ENCODE measurements at regions not wholly inside any gene's neighbourhood (a gene's known extent, or its start where the extent isn't known, plus 50 kb on each side); places are given as distances from the start of the nearest gene placed in this dataset.

- 29 to 82% (median 74%) methylated on average over 2 of the region's 2 CpGs for WGBS, 3 donors
- H3K27ac ChIP-seq (ENCODE audit: low read depth, low read length) = no peak overlapping the region
Measured at GRCh38 chr12:75589801-75590200, 78.4 kb upstream of the KRR1 start.

DNA sequence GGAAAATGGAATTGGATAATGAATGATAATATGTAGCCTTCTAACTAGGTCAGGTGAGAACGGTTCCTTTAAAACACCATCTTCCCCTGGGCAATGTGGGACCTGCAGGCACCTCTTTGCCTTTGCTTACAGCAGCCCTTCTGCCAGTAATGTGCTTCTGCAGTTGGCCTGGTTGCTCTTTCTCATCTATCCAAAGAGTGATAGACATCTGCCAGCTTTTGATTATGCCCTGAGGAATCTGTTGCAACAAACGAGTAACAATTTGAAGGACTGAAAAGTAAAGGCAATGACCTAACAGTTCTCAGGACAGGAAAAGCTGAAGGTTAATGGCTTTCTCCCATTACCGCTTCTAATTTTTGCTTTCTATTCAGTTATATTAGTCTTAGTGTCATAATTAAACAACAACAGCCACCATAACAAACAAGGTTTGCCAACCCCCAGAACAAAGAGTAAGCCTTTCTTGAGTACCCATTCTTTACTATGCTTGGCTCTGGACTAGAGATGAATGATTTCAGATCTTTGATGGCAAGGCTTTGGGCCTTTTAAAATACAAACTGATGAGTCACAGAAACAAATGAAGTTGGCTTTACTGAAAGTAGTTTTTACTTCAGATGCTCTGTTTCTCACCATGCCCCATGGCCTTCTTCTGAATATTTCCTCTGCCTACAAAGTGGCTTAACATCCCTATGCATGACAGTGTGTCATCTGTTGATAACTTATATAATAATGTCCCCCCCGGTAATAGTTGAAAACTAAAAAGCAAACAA is 76.1 kb upstream of the KRR1 start:
- 72 to 86% (median 84%) methylated on average over 4 of the region's 4 CpGs for WGBS, 3 donors
- no peak overlapping the region for H3K27ac ChIP-seq (ENCODE audit: low read depth, low read length)

DNA sequence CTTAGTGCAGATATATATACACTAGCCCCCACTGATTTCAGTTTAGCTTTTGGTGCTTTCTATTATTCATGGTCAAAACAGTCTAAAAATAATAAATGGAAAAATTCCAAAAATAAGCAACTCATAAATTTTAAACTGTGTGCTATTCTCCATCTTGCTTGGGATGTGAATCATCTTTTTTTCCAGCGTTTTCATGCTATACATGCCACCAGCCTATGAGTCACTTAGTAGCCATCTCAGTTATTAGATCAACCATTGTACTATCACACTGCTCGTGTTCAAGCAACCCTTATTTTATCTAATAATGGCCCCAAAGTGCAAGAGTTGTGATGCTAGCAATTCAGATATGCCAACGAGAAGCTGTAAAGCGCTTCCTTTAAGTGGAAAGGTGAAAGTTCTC is 73.9 kb upstream of the KRR1 start:
- no peak overlapping the region for H3K27ac ChIP-seq (ENCODE audit: low read depth, low read length)
- WGBS, 3 donors = 79 to 91% (median 84%) methylated on average over 4 of the region's 4 CpGs

- H3K27ac ChIP-seq (ENCODE audit: low read depth, low read length) = no peak overlapping the region
- 81 to 91% (median 88%) methylated on average over 3 of the region's 3 CpGs for WGBS, 3 donors
Measured at GRCh38 chr12:75583355-75583754, 71.9 kb upstream of the KRR1 start.

DNA sequence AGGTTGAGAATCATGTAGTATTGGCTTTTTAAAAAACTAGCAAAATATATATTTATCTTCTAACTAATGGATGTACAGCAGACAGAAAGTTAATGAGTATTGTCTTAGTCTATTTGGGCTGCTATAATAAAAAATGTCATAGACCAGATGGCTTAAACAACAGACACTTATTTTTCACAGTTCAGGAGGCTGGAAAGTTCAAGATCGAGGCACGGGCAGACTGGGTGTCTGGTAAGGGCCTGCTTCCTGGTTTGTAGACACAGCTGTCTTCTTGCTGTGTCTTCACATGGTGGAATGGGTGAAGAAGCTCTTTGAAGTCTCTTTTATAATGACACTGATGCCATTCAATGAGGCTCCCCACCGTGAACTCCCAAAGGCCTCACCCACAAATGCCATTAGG is 70.1 kb upstream of the KRR1 start:
- no peak overlapping the region for H3K27ac ChIP-seq (ENCODE audit: low read depth, low read length)
- WGBS, 3 donors = 86% methylated on average over 3 of the region's 3 CpGs

DNA sequence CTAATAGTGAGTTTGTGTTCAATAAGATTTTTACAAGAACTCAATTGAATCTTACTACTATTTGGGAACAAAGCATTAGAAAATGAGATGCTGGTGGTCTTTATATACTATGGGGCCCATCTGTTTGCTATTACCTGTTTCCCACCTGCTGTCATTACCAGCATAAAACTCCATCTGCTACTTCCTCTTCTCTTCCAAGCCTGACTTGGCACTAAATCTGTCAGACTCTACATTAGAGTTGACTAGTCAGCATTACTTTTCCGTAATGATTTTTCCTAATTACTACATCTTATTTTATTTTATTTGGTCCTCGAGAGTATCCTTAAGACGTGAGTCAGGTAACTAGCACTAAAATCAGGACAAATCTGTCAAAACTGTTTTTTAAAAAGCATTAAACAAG is 68.1 kb upstream of the KRR1 start:
- 72 to 77% (median 76%) methylated on average over 3 of the region's 3 CpGs for WGBS, 3 donors

GRCh38 chr12:75578546-75578945 is 67.1 kb upstream of the KRR1 start:
- WGBS, 3 donors = 49 to 89% (median 87%) methylated on average over 2 of the region's 2 CpGs
- H3K27ac ChIP-seq (ENCODE audit: low read depth, low read length) = no peak overlapping the region

More for the DNA sequence above, 68.1 kb upstream of the KRR1 start:
- H3K27ac ChIP-seq (ENCODE audit: low read depth, low read length) = no peak overlapping the region

DNA sequence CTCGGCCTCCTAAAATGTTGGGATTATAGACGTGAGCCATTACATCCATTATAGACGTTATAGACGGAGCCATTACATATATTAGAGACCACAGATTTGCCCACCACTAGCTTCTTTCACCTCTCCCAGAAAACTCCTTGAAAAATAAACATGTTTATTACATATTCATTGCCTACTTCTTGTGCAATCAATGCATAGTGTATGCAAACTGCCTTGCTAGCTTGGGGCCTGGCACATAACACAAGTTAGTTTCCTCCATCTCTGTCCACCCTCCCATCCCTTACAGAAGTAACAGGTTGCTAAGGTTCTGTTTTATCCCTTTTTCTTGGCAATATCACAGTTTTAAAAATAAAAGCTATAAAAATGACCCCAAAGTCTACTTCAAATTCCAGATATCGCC is 66.4 kb upstream of the KRR1 start:
- WGBS, 3 donors = 95 to 96% (median 96%) methylated on average over 5 of the region's 5 CpGs
- no peak overlapping the region for H3K27ac ChIP-seq (ENCODE audit: low read depth, low read length)

DNA sequence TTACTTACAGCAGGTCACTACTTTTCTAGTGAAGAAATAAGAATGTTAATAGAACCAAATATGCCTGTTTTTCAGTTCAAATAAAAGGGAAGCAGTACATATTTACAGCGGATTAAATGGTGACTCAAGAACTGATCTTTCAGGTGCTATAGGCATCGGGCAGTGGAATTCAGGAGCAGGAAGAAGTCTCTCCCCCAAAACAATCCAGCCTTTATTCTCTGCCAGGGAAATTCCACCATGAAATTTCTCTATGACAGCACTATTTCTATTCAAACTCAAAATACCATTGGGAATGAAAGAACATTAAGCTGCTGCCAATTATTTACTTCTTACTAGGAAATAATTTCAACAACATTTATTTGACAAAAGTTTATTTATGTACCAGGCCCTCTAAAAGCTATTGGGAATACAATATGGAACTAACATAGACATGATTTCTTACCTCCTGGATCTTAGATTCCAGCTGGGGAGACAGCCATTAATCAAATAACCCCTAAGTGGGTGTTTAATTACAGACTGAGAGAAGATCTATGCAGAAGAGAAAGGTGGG is 60.3 kb upstream of the KRR1 start:
- no peak overlapping the region for H3K27ac ChIP-seq (ENCODE audit: low read depth, low read length)
- 46 to 63% (median 55%) methylated on average over 2 of the region's 2 CpGs for WGBS, 3 donors

DNA sequence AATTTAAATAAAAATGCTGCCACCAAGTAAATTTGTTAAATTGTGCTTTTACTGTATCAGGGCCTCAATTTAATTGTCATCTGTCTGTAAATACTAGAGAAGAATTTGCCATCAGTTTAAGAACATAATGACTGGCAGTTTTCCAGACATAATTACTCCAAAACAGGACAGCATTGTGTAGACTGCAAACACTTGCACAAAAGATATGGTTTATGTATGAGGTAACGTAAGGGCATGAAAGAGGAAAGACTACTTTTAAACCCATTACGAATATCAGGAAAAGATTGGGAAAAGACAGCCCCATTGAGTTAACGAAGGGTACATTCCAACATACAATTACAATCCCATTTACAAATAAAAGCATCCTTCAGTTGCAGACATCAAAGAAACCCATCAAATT is 59.8 kb upstream of the KRR1 start:
- no peak overlapping the region for H3K27ac ChIP-seq (ENCODE audit: low read depth, low read length)

DNA sequence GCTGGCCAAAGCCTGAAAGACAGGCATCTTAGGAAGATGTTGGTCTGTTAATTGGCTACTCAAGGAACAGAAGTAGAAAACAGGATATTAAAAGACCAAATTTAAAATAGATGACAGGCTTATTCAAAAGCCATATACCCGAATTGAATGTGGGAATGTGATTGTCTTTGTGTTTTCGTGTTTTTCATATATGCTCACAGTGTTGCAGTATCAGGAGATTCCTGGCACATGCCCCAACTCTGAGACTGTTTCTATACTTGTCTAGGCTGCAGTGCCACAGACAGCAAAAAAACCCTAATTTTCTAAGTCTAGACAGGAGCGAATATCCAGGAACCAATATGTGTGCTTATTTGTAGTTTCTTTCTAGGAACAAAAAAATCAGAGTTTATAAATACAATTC is 57.4 kb upstream of the KRR1 start:
- H3K27ac ChIP-seq (ENCODE audit: low read depth, low read length) = no peak overlapping the region
- 82 to 94% (median 90%) methylated on average over 3 of the region's 3 CpGs for WGBS, 3 donors

More for the DNA sequence above, 59.8 kb upstream of the KRR1 start:
- 61 to 72% (median 70%) methylated on average over 3 of the region's 3 CpGs for WGBS, 3 donors

DNA sequence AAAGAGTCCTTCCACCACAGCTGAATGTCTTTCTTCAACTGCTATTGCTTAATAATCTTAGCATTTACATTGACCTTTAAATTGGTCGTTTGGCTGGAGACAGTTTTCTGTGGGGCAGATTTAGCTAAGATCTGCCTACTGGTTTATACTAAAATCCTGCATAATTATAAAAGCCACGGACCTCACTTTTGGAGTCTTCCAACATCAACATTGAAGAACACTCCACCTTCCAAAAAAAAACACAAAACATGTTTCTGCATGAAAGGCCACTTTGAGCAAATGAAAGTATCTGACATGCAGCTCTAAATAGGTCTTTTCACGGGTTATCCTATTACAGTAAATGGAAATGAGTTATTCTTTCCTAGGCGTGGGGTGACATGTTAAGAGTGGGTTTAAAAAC is 57.0 kb upstream of the KRR1 start:
- WGBS, 3 donors = 71 to 74% (median 72%) methylated on average over 4 of the region's 4 CpGs
- H3K27ac ChIP-seq (ENCODE audit: low read depth, low read length) = no peak overlapping the region

DNA sequence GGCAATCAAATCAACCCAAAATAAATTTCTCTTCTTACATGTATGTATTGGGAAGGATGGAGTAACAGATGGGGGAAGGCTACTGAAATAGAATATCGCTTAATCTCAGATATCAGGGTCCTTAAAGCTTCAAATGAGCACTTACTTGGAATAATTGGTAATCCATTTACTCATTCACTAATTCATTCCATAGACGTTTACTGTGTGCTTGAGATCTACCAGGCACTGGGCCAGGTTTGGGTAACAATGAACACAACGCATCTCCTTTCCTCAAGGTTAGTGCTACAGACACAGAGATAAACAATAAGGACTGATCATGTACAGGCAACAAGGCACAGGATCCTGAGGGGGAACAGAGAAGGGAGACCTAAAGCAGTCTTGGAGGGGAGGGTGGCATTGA is 54.4 kb upstream of the KRR1 start:
- H3K27ac ChIP-seq (ENCODE audit: low read depth, low read length) = no peak overlapping the region
- WGBS, 3 donors = 79 to 89% (median 83%) methylated on average over 3 of the region's 3 CpGs

- 41 to 68% (median 64%) methylated on average over 4 of the region's 4 CpGs for WGBS, 3 donors
- no peak overlapping the region for H3K27ac ChIP-seq (ENCODE audit: low read depth, low read length)
Measured at GRCh38 chr12:75564852-75565251, 53.4 kb upstream of the KRR1 start.

DNA sequence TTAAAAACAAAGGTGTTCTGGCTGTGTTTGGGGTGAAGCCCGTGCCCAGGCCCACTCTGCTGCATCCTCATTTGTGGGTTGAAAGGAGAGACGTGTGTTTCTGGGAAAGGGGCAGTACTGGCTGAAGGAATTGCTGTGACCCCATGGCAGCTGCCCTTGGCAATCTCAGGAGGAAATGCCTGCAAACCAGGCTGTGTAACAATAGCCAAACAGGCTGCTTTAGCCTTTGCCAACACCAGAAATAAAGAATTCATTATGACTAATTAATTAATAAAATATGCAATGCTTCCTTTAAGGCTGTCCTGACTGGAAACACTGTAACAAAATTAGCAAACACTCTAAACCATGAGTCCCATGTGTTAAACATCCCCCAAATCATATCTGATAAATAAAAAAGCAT is 53.0 kb upstream of the KRR1 start:
- no peak overlapping the region for H3K27ac ChIP-seq (ENCODE audit: low read depth, low read length)
- 48 to 77% (median 74%) methylated on average over 2 of the region's 2 CpGs for WGBS, 3 donors

- 66 to 85% (median 85%) methylated on average over 2 of the region's 2 CpGs for WGBS, 3 donors
- H3K27ac ChIP-seq (ENCODE audit: low read depth, low read length) = no peak overlapping the region
Measured at GRCh38 chr12:75563351-75563750, 51.9 kb upstream of the KRR1 start.

DNA sequence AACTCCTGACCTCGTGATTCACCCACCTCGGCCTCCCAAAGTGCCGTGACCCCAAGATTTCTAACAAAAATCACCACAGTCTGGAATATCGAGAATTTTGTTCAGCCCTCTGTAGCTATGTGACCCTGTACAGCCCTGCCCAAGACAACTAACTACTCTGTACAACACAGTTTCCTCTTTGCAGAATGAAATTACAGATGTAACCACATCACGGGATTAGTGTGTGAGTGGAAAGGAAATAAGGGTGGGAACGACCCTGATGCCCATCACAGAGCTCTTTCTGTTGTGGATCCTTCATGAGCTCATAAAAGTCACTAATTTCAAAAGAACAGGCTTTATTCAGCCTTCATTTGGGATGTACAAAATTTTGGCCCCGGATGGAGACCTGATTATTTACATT is 50.5 kb upstream of the KRR1 start:
- 60 to 82% (median 63%) methylated on average over 7 of the region's 7 CpGs for WGBS, 3 donors
- H3K27ac ChIP-seq (ENCODE audit: low read depth, low read length) = no peak overlapping the region

All from adipose tissue (tissue), 3 donors.